ENCODE measurements at regions not wholly inside any gene's neighbourhood (a gene's known extent, or its start where the extent isn't known, plus 50 kb on each side); places are given as distances from the start of the nearest gene placed in this dataset.
"Not testable (repeated sequence)": the region's sequence is repeated elsewhere in the genome, so short reads cannot be mapped to it uniquely, and the experiment has no call there.

DNA sequence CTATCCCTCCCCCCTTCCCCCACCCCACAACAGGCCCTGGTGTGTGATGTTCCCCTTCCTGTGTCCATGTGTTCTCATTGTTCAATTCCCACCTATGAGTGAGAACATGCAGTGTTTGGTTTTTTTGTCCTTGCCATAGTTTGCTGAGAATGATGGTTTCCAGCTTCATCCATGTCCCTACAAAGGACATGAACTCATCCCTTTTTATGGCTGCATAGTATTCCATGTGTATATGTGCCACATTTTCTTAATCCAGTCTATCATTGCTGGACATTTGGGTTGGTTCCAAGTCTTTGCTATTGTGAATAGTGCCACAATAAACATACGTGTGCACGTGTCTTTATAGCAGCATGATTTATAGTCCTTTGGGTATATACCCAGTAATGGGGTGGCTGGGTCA, 52.3 kb upstream of the MAN1A2 start:
- not testable (repeated sequence) for FAIRE-seq

DNA sequence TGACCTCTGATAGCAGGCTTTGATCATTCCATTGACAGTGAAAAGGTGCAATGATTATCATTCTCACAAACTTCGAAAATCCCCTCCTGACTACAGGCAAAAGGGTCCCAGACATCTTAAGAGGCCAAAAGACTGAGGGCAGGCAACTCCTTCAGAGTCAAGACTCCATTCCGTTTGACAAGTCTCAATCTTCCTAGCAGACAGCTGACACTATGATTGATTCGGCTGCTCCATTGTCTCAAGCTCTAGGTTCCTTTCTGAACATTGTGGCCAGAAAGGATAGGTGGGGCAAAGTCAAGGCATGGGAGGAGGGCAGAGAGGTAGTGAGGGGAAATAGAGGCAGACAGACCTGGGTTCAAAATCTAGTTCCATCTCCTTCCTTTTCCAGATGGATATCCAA, 53.7 kb upstream of the MAN1A2 start:
- FAIRE-seq, result no peak

DNA sequence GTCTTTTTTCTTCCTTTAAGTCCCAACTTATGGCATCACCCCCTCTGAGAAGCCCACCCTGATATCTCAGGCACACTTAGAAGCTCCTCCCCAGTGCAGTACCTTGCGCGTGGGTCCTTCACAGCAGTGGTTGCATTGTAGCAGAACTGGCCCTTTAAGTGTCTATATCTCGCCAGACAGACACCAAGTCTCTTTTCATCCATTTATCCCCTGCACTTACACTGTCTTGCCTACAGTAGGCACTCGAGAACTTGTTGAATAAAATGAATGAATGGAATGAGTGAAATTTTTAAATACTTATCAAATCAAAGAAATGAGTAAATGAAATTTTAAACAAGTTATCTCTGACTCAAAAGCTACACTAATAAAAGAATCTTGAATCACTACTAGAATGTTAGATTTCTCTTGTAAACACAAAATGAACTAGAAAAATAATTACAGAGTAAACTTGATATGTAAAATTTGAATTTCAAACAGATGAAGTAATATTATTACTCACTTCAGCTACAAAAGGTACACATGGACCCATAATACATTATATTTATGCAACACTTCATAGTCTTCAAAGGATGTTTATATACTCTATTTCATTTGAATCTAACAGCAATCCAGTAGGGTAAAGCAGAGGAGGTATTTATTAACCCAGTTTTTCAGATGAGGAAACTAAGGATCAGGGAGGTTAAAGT, 54.7 kb upstream of the MAN1A2 start:
- FAIRE-seq, result peak; percentile 88

DNA sequence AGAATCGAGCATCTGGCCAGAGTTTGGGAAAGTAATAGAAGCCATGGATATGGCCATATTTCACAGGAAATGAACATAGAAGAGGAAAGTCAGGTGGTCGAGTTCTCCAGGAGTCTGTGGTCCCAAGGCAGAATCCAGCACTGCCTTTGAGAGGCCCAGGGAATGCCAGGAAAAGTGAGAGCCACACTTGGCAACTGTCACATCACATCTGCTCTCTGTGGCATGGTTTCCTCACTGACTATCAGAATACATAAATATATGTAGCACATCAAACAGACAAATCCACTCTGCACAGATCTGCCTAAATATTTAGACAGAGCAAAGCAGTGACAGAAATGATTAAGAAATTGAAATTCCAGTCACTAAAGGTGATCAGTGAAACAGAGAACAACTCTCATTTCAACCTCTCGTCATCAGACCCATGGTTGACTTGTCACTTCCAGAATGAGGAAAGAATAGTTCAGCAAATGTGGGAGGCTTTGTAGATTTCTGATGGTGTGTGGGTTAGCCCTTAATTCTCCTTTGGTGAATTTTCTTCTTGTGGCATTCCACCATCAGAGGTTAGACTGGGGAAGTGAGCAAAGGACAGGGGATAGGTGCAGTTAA, 58.8 kb upstream of the MAN1A2 start:
- FAIRE-seq, result no peak

GRCh38 chr1:117301901-117302300, 65.3 kb upstream of the MAN1A2 start:
- FAIRE-seq, result no peak

DNA sequence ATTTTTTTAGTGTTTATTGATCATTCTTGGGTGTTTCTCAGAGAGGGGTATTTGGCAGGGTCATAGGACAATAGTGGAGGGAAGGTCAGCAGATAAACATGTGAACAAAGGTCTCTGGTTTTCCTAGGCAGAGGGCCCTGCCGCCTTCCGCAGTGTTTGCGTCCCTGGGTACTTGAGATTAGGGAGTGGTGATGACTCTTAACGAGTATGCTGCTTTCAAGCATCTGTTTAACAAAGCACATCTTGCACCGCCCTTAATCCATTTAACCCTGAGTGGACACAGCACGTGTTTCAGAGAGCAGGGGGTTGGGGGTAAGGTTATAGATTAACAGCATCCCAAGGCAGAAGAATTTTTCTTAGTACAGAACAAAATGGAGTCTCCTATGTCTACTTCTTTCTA, 67.1 kb upstream of the MAN1A2 start:
- not testable (repeated sequence) for FAIRE-seq

DNA sequence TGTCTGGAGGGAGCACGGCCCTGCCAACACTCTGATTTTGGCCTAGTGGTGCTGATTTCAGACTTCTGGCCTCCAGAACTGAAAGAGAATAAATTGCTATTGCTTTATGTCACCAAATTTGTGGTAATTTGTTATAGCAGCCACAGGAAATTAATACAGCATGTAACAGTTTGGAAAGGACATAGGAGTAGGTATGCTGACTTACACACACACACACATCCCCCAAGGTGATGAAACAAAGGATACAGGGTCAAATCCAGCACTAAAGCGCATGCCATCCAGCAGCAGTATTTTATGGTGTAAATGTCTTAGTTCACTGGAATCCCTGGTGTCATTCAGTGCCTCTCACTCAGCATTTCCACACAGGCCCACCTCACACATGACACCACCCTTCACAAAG, 72.2 kb upstream of the MAN1A2 start:
- no peak for FAIRE-seq

- FAIRE-seq, result no peak
Measured at GRCh38 chr1:117290890-117291289, 76.4 kb upstream of the MAN1A2 start.

DNA sequence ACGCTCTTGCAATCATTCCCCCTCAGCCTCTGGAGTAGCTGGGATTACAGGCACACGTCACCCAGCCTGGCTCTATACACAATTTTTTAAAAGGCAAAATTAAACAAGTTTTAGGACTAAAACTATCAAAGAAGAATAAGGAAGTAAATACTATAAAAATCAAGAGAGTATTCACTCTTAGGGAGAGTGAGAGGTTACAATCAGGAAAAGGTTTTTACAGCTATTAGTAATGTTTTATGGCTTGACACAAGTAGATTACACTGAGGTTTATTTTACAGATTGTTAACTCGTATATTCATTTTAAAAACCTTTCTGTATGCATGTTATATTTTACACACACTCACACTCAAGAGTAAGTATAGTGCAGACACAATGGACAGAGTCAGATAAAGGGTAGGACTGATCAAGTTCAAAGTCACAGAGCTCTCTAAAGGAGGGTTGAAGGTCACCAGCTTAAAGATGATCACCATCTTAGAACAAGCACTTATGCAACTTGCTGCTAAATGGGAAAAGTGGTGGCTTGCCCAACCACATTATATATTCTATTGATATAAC, 77.9 kb upstream of the MAN1A2 start:
- FAIRE-seq, result no peak

DNA sequence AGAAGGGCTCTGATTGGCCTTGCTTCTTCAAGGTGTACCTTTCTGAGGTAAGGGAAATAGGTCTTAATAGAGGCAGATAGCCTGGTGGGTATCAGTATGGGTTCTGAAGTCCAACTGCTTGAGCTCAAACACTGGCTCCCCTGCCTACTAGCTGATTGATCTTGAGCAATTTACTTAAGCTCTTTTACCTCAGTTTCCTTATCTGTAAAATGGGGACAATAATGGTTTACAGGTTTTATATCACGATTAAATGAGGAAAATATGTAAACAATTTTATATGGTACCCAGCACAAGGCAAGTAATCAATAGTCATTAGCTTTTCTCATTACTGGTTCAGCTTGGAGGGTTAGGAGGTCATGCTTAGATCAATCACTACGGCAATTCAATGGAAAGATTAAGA, 75.8 kb upstream of the VTCN1 start:
- FAIRE-seq, result no peak

- FAIRE-seq, result no peak
Measured at GRCh38 chr1:117286145-117286544, 75.4 kb upstream of the VTCN1 start.

GRCh38 chr1:117284399-117285215, 73.9 kb upstream of the VTCN1 start:
- peak; percentile 19 for FAIRE-seq

GRCh38 chr1:117278531-117278930, 67.8 kb upstream of the VTCN1 start:
- FAIRE-seq, result no peak

- no peak for FAIRE-seq
Measured at GRCh38 chr1:117275055-117275454, 64.3 kb upstream of the VTCN1 start.

- no peak for FAIRE-seq
Measured at GRCh38 chr1:117271959-117272358, 61.2 kb upstream of the VTCN1 start.

- FAIRE-seq, result no peak
Measured at GRCh38 chr1:117271129-117271528, 60.4 kb upstream of the VTCN1 start.

DNA sequence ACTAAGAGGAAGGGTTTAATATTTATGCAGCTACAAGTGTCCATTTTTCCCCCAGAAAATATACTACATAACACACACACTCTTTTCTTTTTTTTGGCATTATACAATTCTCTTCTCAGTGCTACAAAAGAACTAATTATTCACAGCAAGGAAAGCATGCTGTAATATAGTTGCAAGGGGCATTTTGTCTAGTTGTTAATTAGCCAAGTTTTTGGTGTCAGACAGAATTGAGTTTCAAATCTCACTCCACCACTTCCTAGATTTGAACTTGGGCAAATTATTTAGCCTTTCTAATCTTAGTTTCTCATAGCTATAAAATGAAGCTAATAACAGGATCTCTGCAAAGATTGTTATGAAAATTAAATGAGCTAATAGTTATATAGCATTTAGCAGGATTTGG, 60.0 kb upstream of the VTCN1 start:
- FAIRE-seq, result no peak

- FAIRE-seq, result no peak
Measured at GRCh38 chr1:117268535-117269455, 58.1 kb upstream of the VTCN1 start.

- no peak for FAIRE-seq
Measured at GRCh38 chr1:117267232-117267774, 56.6 kb upstream of the VTCN1 start.

GRCh38 chr1:117262976-117263375, 52.2 kb upstream of the VTCN1 start:
- no peak for FAIRE-seq

- FAIRE-seq, result no peak
Measured at GRCh38 chr1:117261424-117261785, 50.7 kb upstream of the VTCN1 start.

DNA sequence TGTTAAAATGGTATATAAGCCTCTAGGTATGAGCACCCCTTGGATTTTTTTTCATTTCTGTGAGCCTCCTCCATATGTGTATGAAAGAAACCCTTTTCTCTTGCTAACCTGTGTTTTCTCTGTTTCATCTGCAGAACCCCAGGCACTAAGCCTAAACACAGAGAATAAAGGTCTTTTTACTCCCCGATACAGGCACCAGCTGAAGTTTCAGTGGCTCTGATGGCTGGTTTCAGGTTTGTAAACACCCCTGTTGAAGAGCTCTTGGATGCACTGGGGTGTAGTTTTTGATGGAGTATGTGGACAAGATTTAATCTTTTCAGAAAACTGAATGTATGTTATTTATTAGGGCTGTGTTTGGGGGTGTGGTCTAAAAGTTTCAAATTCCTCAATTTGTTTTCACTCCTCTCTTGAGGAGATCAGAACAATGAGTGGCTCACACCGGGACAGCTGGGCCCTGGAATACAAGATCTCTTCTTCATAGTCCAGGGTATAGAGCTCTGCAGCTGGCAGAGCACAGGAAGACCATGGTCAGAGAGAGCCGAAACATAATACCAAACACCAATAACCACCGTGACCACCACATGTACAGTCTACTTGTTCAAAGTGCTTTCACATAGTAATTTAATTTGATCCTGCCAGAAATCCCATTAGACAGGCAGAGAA, 50.2 kb upstream of the VTCN1 start:
- FAIRE-seq, result no peak
